ENCODE measurements at regions not wholly inside any gene's neighbourhood (a gene's known extent, or its start where the extent isn't known, plus 50 kb on each side); places are given as distances from the start of the nearest gene placed in this dataset.

DNA sequence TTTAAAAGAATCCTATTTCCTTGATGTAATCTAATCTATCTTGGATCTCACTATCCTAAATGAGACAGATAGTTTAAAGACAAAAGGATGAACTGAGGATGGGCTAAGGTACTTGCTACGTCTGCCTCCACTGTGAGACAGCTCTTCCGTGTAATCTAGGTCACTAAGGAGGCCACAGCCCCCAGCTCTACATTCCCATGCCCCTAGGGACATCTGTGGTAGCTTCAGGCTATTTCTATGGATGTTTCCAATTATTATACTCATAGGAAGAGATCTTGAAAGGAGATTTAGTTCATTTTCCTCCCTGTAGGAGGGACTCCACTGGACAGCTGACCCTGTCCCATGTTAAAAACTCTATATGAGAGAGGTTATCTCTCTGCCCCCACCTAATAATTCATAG is 140.8 kb upstream of the TRPC5 start:
- TF ChIP-seq, protein P1, sequence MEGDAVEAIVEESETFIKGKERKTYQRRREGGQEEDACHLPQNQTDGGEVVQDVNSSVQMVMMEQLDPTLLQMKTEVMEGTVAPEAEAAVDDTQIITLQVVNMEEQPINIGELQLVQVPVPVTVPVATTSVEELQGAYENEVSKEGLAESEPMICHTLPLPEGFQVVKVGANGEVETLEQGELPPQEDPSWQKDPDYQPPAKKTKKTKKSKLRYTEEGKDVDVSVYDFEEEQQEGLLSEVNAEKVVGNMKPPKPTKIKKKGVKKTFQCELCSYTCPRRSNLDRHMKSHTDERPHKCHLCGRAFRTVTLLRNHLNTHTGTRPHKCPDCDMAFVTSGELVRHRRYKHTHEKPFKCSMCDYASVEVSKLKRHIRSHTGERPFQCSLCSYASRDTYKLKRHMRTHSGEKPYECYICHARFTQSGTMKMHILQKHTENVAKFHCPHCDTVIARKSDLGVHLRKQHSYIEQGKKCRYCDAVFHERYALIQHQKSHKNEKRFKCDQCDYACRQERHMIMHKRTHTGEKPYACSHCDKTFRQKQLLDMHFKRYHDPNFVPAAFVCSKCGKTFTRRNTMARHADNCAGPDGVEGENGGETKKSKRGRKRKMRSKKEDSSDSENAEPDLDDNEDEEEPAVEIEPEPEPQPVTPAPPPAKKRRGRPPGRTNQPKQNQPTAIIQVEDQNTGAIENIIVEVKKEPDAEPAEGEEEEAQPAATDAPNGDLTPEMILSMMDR (conservative IDR thresholded peaks at IDR 0.05): no peak
- TF ChIP-seq ZFX (IDR thresholded peaks at IDR 0.05): no peak
- no peak overlapping the region for H3K27ac ChIP-seq

DNA sequence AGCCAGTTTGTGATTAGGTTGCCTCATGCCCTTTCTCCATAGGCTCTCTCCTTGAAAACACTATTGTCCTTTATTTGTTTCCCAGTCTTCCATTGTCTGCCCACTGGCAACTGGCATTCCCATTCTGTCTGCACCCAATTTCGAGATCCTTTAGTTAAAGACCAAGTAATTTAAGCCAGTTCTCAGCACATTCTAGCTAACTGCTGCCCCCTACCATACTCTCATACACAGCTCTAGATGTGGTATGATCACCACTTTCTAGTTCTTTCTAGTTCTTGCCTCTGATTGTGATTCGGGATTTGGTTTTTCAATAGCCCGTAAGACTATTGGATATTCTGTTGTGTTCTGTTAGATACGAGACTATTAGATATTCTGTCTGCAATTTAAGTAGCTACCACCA is 135.8 kb upstream of the TRPC5 start:
- TF ChIP-seq, protein P1 (conservative IDR thresholded peaks at IDR 0.05): 0 out of 2 replicates have a peak, but pooled peaks have one; percentile 4
- TF ChIP-seq ZFX (IDR thresholded peaks at IDR 0.05): no peak
- H3K27ac ChIP-seq: no peak overlapping the region

DNA sequence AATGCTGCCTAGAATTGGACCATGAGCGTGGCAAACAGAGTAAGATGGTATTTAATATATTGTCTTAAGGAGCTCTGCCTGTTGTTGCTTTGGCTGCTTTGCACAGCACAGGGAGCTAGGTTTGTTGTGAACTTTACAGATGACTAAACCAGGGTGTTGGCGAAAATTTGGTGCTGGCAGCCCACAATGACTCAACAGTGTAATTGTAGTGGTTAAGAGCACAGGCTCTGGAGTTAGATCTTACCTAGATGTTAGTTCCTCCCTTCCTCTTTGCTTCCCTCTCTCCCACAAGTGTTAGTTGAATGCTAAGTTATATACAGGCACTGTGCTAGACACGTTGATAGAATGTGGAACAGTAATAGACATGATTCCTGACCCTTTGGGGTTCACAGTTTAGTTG is 128.9 kb upstream of the TRPC5 start:
- TF ChIP-seq, protein P1 (conservative IDR thresholded peaks at IDR 0.05): no peak
- no peak for TF ChIP-seq ZFX (IDR thresholded peaks at IDR 0.05)

DNA sequence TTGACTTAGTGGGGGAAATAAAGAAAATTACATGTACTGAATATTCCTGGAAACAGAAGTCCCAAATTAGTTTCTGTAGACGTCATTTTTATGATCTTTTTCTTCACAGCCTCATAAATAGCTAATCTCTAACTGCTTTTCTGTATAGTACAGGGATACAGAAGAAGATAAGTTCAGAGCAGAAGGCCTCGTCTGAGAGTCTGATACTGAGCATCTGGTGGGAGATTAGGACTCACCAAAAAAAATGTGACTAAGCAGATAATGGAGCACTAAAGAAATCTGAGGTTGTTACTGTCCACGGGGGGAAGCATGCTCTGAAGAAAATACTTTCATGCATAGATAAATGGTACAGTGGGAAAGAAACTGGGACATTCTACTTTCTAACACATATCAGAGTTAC is 115.3 kb upstream of the TRPC5 start:
- no peak overlapping the region for H3K27ac ChIP-seq
- TF ChIP-seq, protein P1 (conservative IDR thresholded peaks at IDR 0.05): no peak
- no peak for TF ChIP-seq ZFX (IDR thresholded peaks at IDR 0.05)

More for the DNA sequence above, 128.9 kb upstream of the TRPC5 start:
- no peak overlapping the region for H3K27ac ChIP-seq

DNA sequence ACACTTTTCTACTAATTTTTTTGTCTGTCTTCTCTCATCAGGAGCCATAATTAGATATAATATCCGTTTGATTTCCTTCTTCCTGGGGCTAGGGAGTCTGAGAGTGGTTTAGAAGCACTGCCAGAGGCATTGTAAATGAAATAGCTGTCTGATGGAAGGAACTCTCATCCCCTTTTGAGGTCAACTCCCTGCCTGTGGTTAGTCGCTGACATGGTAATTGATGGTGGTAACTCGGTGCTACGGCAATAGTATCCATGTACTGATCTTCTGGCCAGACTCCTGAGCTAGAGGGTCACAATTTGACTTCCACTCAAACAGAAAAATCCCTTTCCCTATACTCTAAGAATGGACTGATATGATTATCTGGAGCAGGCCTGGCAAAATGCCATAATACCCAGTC is 108.1 kb upstream of the TRPC5 start:
- no peak for TF ChIP-seq ZFX (IDR thresholded peaks at IDR 0.05)
- TF ChIP-seq, protein P1 (conservative IDR thresholded peaks at IDR 0.05): no peak
- H3K27ac ChIP-seq: no peak overlapping the region

DNA sequence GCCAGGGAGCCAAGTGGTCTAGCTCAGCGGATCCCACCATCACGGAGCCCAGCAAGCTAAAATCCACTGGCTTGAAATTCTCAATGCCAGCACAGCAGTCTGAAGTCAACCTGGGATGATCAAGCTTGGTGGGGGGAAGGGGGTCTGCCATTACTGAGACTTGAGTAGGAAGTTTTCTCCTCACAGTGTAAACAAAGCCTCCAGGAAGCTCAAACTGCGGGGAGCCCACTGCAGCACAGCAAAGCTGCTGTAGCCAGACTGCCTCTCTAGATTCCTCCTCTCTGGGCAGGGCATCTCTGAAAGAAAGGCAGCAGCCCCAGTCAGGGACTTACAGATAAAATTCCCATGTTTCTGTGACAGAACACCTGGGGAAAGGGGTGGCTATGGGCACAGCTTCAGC is 98.8 kb upstream of the TRPC5 start:
- peak overlapping the region; percentile 22 for H3K27ac ChIP-seq

DNA sequence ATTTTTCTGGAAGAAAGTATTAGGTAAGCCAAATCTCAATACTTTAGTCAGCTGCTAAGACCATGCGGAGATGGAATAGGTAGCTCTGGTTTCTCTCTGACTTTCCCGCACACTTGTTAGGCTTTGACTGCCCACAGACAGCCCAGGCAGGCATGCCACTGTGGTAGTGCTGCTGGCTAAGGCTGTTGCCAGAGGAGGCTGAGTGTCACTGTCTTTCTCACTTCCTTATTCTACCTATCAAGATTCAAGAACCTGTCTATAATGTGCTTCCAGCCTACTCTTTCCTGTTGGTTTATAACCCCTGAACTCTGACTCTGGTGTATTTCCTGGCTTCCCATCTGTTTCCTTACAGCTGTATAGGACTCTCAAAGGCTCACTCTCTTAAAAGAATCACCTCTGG is 81.8 kb upstream of the TRPC5 start:
- no peak for TF ChIP-seq ZFX (IDR thresholded peaks at IDR 0.05)
- TF ChIP-seq, protein P1 (conservative IDR thresholded peaks at IDR 0.05): no peak
- no peak overlapping the region for H3K27ac ChIP-seq

DNA sequence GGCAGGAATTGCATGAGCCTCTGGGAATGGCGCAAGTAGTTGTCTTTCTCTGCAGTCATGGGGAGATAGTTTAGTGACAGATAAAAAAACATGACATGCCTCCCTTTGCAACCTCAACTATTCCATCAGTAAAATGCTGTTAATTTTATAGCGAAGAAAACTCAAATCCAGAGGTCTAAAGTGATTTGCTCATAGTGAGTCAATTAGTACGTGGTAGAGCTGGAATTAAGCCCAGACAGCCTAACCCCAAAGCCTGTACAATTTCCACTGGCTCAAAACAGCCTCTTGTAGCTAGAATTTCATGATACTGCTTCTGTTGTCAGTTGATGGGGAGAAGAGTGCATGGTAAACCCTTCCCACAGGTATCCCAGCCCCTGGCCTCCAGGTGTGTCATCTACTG is 81.3 kb upstream of the TRPC5 start:
- no peak for TF ChIP-seq ZFX (IDR thresholded peaks at IDR 0.05)
- TF ChIP-seq, protein P1 (conservative IDR thresholded peaks at IDR 0.05): no peak
- H3K27ac ChIP-seq: no peak overlapping the region
